Stimulated activated CD8-positive, alpha-beta memory T cell treated with anti-CD3 and anti-CD28 coated beads, Interleukin-4, amount 100 ng/mL, for 1 hour (primary cell): ENCODE measurements at regions not wholly inside any gene's neighbourhood (a gene's known extent, or its start where the extent isn't known, plus 50 kb on each side); places are given as distances from the start of the nearest gene placed in this dataset.
"Not testable (repeated sequence)": the region's sequence is repeated elsewhere in the genome, so short reads cannot be mapped to it uniquely, and the experiment has no call there.

Source experiments
- DNase-seq, 2 donors: peaks; one replicate each; pipeline ENCODE4 v3.0.0-alpha.2; 2020; ENCODE audit warnings: low read depth in 2 of 2, low spot score in 1 of 2

DNA sequence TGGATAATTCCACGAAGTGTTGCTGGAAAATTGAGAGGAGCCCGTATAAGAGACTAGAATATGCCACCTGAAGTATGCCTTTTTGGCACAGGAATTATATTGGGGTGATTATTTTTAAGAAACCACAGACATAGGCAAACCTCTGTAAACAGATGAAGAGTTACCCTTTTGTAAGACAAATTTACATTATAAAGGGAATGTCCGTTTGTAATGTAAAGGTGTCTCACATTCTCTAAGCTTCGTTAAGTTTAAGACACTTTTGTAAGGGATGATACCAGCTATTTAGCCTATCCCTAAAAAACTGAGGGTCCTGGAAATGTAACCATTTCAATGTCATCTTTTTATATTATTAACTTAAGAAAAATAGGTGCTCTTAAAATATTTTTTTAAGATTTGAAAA is 432.8 kb upstream of the SYT4 start:
- no peak for DNase-seq

DNA sequence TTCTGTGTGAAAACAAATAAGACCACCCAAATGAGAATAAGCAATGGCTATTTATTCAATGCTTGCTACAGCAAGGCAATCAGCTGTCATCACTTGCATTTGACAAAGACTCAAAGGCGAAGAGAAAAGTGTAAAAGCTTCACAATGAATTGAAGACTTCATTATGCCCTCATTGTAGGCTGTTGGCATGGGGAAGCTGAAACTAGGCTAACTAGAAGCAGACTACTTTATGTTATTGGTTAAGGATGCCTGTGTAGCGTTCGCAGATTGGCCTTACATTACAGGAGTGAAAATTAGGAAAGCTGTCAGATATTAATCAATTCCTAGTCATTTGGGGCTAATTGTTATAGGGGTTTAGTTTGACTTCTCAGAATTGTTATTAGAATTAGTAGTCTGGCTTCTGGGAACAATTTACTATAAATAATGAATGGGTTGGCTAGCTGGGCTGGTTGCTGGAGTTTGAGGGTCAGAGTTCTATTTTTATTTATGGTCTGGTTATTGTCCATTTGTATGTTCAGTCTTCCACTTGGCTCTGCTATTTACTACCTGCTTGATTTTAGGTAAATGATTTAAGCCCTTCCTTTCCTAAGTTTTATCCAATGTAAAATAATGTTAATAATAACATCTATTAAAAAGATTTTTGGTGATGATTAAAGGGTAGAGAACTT is 437.2 kb upstream of the SYT4 start:
- DNase-seq: no peak

DNA sequence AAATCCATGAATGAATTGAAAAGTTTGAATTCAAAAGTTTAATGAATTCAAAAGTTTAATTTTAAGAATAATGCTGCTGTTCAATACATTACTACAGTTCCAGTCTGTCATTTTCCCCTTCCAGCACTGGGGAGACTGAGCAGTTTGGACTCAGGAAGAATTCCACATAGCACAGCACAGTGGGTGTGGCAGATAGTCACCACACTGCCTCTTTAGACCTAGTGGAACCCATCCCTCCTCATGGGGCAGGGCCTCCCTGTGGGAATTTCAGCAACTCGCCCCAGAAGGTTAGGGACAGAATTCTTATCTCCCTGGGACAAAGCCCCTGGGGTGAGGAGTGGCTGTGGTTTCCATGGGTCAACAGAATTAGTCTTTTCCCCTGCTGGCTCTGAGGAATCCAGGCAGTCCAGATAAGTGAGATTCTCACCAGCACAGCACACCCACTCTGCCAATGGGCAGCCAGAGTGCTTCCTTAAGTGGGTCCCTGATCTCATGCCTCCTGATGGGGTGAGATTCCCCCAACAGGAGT is 442.0 kb upstream of the SYT4 start:
- no peak for DNase-seq

DNA sequence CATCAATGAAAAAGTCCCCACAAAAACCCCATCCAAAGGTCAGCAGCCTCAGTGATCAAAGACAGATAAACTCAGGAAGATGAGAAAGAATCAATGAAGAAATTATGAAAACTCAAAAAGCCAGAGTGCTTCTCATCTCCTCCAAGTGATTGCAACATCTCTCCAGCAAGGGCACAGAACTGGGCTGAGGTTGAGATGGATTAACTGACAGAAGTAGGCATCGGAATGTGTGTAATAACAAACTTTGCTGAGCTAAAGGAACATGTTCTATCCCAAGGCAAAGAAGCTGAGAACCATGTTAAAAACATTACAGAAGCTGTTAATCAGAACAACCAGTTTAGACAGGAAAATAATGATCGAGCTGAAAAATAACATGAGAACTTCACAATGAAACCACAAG is 442.8 kb upstream of the SYT4 start:
- DNase-seq: no peak

DNA sequence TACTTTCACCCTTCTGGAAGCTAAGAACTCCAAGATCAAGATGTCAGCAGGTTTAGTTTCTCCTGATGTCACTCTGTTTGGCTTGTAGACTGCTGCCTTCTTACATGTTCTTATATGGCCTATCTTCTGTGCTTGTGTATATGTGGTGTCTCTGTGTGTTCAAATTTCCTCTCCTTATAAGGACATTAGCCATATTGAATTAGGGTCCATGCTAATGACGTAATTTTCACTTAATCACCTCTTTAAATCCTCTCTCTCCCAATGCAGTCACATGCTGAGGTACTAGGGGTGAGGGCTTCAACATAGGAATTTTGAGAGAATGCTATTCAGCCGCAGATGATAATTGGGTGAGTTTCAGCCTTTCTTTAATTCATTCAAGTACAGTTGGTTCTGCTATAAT is 458.3 kb upstream of the SYT4 start:
- no peak for DNase-seq

DNA sequence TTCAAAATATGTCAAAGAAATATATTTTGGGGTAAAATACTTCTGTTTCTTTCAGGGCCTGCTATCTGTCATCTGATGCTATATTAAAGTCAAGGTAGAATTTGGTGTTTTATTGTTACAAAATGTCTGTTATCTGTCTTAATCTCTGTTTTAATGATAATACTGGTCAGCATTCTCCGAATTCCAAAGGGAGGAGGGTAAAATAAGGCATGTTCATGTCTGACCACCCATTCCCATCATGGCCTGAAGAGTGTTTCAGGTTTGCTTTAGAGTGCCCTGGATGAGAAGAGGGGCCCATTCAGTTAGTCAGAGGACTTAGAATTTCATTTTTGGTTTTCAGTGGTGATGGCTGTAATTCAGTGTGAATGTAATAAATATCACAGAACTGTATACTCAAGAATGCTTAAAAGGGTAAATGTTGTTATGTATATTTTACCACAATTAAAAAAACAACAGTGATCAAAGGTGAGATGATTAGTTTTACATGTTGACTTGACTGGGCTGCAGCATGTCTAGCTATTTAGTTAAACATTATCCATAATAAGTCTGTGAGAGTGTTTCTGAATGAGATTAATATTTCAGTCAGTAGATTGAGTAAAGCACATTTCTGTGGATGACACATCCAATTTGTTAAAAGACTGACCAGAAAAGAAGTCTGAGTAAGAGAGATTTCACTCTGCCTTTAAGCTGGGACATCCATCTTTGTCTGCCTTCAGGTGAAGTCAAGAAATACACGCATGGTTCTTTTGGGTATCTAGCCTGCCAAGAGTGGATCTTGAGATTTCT is 467.9 kb upstream of the SYT4 start:
- DNase-seq: no peak

DNA sequence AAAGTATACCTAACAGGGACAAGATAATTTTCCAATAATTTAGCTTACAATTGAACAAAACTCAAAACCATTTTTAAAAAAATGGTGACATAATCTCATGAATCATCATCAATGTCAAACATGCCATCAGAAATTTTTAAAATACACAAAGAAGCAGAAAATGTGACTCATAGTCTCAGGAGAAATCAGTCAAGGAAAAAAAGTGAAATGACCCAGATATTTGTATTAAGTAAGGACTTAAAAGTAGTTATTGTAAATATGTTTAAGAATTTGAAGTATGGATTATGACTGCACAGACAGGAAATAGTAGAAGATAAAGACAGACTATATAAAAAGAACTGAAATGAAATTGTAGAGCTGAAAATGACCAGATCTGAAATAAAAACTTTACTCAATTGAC is 473.9 kb upstream of the SYT4 start:
- DNase-seq: no peak

DNA sequence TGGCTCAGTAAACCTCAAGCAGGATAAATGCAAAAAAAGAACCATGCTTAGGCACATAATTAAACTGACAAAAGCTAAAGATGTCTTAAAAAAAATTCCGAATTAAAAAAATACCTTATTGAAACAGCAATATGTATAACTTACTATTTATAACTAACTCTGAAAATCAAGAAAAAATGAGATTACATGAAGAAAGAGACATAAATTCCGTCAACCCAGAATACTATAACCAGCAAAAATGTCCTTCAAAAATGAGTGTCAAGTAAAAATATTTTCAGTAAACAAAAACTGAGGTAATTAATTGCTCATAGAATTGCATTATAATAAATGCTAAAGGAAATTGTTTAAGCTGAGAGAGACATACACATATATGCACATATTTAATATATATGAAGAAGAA is 474.5 kb upstream of the SYT4 start:
- no peak for DNase-seq

DNA sequence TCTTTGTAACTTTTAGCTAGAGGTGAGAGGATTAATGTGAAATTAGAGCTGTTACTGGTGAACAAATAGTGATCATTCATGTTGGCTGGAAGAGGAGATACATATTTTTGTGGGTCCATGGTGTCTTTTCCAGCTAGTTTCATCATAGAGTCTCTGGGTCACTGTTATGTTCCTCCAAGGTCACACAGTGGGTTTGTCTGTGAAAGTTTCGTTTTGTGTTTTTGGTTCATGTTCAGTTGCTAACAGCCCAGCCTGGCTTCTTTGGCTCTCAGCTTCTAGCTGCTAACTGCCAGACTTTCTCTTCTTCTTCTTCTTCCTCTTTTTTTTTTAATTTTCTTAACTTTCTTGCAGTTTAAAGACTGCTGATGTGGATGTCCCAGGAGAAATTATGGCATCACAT is 480.0 kb upstream of the SYT4 start:
- no peak for DNase-seq

DNA sequence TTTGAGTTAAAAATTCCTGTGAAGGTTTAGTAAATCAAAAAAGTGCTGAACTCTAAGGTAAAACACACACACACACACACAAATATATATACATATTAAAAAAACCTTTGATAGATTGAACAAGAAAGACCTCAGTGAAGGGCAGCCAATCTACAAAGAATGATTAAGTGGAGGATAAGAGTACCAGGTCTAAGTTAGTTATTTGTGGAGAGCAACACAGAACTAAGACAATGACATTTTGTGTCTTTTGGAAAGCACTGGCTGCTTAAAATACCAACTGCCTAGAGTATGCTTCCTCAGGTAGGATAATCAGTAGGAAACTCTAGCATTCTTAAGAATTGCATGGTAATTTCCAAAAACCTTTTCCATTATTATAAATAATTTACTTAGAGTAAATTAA is 481.4 kb upstream of the SYT4 start:
- no peak for DNase-seq

DNA sequence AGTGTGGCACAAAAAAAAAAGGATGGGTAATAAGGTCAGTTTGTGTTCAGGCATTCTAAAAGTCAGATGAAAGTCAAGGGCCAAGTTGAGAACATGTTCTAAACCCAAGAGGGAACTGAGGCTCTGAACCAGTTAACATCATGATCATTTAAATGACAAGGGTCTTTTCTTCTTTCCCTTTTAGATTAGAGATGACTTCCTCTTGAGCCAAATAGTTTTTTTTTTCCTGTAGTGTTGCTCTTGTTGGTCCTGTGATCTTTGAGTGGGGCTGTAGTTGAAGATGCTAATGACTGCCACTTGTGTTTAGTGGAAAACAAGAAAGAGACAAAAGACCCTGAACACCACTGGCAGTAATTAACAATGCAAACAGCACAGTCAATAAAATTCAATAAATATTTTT is 482.7 kb upstream of the SYT4 start:
- no peak for DNase-seq

DNA sequence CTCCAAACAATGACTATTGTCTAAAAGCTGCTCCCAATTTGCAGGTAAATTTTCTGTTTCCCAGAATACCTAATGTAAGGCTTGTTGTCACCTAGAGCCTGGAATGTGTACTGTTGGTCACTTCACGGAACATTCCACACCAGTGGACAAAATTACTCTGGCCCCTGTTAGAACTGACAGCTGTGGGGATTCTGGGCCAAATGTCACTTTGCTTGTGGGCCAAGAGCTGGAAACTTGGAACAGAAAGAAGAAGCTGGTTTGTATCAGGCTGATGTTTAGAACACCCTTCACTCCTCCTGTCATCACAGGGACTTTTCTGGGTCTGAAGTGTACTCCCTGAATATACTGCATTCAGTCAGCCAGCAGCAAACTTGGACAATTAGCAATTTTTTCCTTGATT is 495.6 kb upstream of the SYT4 start:
- no peak for DNase-seq

DNA sequence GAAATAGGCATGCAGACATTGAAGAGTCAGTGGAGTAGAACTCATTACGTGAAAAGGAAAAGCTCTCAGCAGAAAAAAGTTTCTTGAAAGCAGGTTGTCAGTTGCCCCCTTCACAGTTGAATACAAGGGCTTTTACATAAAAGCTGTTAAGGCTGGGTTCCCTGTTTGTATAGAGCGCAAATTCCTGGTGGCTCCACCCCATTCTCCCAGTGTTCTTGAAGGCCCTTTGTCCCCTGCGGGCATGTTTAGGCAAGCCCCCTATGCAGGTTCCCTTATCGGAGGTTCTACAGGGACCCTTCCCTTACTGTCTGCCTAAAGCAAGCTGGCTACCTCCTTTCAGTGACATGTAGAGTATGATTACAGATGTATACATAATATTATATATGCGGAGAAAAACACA is 497.2 kb upstream of the SYT4 start:
- no peak for DNase-seq

DNA sequence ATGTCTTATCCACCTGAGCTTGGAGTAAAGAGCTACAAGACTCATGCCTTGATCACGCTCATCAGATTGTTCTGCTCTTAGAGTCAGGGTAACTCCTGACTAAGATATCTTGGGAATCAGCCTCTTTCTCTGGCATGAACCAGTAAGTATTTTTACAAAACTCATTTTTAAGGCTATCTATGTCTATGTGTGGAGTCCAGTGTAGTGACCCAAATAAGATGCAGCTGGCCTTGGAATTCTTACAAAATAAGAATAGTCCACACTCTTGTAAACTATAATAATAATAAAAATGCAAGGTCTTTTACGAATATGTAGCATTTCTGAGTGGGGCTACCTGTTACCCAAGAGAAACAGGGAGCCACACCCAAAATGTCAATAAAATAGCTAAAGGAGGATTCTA is 498.3 kb upstream of the SYT4 start:
- no peak for DNase-seq

DNA sequence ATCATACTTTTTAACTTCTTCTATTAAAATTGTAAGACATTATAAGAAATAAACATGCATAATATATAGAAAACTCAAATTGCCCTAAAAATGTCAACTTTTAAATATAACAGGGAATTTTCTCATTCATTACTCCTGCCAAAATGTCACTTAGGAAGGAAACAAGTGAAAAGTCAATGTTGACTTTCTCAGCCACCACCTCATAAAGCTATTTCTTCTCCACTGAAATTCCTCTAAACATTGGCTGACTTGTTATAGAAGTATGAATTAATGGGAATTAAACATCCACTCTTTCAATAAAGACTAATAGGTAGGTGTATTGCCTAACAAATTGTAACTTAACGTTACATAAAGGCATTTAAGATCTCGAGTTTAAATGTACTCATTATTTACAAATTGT is 499.7 kb upstream of the SYT4 start:
- DNase-seq: no peak

DNA sequence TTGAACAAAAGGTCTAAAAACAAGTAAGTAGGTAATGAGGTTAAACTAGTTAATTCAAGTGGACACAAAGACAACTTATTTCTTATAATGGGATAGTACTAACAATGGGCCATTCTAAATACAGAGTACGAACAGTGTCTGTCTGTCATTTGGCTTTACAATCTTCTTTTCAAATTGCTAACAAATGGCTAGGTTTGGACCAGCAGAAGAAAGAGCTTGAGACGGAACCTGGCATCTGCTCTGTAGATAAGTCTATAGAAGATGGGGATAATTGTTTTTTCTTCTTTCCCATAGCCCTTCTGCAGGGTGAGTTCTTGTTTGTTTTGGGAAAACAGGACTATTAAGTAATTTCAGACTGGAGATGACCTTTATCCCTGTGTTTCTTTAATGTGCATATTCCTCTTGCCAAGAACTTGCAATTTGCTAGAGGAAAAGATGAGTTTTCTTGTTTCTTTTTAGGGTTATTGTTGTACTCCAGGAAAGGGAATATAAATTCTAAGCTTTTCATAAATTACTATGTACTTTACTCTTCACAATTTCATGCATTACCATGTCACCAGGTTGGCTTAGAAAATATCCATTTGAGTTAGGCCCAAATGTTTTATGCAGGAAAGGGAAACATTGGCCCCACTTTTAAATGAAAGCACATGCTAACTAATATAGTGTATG is 500.5 kb upstream of the SYT4 start:
- DNase-seq: no peak

DNA sequence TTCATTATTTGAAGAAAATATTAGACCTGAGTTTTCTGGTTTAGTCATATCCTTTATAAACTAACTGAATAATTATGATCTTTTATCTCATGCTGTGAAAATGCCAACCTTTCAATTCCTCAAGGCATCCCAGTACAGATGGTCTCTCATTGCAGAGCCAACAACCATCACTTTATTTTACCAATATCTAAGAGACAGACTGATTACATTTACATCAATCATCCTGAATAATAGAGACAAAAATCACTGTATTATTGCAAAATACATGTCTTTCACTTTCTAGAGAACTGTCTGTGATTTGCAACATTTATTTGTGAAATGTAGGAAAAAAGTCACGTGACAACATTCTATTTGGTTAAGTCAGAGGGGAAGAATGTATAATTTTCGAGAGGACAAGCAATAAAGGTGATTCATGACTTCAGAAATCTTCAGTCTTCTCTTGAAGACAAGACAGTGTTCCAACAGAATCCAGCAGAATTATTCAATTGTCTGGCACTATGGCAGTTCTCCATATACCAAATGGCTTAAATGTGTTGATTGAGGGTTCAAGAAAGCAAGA is 503.6 kb upstream of the SYT4 start:
- DNase-seq: no peak

DNA sequence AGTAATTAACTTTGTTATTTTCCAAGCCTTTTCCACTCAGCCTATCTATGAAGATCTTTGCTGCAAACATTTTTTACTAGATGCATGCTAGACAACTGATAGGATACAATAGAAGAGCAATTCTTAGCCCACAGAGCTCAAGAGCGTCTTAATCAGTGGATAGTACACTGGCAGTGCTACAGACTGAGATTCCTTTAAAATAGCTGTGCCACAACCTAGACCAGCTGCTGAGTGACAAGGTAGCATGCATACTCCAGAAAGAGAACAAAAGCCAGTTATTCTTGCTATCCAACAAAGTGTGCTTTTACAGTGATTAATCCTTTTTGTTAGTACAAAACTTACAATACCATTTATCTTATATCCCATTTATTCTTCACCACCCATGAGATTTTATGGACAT is 507.9 kb upstream of the SYT4 start:
- no peak for DNase-seq

DNA sequence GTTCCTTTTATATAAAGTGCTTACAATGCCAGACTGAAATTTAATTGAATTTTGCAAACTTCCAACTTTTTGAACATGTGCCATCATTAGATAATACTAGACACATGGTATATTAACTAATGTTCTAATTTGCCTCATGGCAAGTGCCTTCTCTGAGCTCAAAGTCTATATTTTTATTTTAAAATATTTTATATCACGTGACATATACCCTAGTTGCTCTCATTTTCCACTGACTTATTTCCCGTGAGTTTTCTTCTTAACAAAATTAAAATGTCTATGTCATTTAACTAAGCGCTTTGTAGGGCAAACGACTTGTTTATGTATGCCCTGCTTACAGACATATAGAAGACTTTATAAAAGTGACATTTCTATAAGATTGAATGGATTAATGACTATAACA is 509.6 kb upstream of the SYT4 start:
- DNase-seq: no peak

DNA sequence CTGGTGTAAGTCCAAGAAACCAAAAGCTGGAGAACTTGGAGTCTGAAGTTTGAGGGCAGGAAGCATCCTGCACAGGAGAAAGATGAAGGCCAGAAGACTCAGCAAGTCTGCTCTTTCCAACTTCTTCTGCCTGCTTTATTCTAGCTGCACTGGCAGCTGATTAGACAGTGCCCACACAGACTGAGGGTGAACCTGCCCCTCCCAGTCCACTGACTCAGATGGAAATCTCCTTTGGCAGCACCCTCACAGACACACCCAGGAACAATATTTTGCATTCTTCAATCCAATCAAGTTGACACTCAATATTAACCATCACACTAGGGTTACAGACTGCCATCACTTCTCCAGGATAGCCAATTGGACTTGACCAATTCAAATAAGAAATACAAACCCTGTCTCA is 510.4 kb upstream of the SYT4 start:
- DNase-seq: not testable (repeated sequence)

DNA sequence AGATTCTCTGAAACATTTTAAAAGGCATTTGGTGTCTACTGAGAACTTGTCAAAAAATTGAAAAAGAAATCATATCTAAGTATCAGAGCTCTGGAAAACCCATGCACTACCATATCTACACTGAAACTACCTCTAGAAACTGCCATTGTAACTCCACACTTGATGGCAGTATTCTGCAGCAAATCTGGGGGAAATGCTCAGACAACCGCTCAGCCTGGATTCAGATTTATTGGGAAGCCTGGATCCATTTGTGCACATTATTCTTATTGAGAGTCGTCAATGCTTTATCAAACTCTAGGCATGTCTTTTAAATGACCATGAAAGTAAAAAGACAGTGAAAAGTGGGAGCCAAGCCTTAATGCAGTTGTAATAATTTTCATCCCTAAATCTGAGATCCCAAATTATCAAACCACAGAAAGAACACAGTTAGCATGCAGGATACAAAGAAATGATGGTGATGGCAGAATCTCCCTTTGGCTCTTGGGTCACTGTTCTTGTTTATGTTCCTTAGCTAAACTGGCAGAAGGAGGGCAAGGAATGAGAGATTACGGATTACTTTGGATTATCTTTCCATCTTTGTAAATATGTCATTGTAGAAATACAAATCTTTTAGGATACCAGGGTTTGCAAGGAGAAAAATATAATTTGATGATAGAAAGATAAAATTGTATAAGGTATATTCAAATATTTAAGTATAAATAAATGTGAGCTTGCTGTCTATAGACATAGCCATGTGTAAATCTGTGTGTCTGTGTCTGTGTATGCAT is 512.1 kb upstream of the SYT4 start:
- no peak for DNase-seq
